SK-N-SH treated with all-trans-retinoic acid at 6 μM for 48 hours (cell line): ENCODE measurements at regions not wholly inside any gene's neighbourhood (a gene's known extent, or its start where the extent isn't known, plus 50 kb on each side); places are given as distances from the start of the nearest gene placed in this dataset.

Source experiments
- BACH2 ChIP-seq: fragments of 250-450 bp; sonication (Bioruptor Pico); IDR thresholded peaks from 2 replicates; pipeline ENCODE4 v1.9.0; 2021; ENCODE audit warnings: mild to moderate bottlenecking, borderline replicate concordance
- CSDC2 ChIP-seq: fragments of 250-450 bp; sonication (Bioruptor Pico); IDR thresholded peaks from 2 replicates; pipeline ENCODE4 v1.5.0; 2020; ENCODE audit warnings: mild to moderate bottlenecking, moderate library complexity
- GLIS3 ChIP-seq: fragments of 250-450 bp; sonication (Bioruptor Pico); IDR thresholded peaks from 2 replicates; pipeline ENCODE4 v1.5.0; 2020; ENCODE audit warnings: mild to moderate bottlenecking, moderate library complexity
- PPARA ChIP-seq: fragments of 250-450 bp; sonication (Bioruptor Pico); IDR thresholded peaks from 2 replicates; pipeline ENCODE4 v1.5.0; 2020; ENCODE audit warnings: mild to moderate bottlenecking, borderline replicate concordance
- RARB ChIP-seq: fragments of 250-450 bp; sonication (Bioruptor Pico); IDR thresholded peaks from 2 replicates; pipeline ENCODE4 v1.8.0; 2021; ENCODE audit warnings: mild to moderate bottlenecking, moderate library complexity
- SNAI2 ChIP-seq: fragments of 250-450 bp; sonication (Bioruptor Pico); IDR thresholded peaks from 2 replicates; pipeline ENCODE4 v1.5.0; 2020; ENCODE audit warnings: mild to moderate bottlenecking, moderate library complexity
- ZFP3 ChIP-seq: fragments of 250-450 bp; sonication (Bioruptor Pico); IDR thresholded peaks from 2 replicates; pipeline ENCODE4 v1.5.0; 2020; ENCODE audit warnings: mild to moderate bottlenecking, moderate library complexity
- ZFP30 ChIP-seq: fragments of 450-650 bp; formaldehyde crosslinking; IDR thresholded peaks from 2 replicates; pipeline ENCODE4 v1.5.0; 2022; ENCODE audit warnings: mild to moderate bottlenecking, moderate library complexity
- ZNF8 ChIP-seq: fragments of 450-650 bp; formaldehyde crosslinking; IDR thresholded peaks from 2 replicates; pipeline ENCODE4 v1.5.0; 2020; ENCODE audit warnings: mild to moderate bottlenecking, moderate library complexity
- TF ChIP-seq, protein P1 (sequence below): fragments of 250-450 bp; sonication (Bioruptor Pico); IDR thresholded peaks from 2 replicates; pipeline ENCODE4 v1.8.0; 2020; ENCODE audit warnings: mild to moderate bottlenecking, moderate library complexity, borderline replicate concordance
- TF ChIP-seq, protein P2 (sequence below): fragments of 250-450 bp; sonication (Bioruptor Pico); IDR thresholded peaks from 2 replicates; pipeline ENCODE4 v1.5.1; 2021; ENCODE audit warnings: mild to moderate bottlenecking, moderate library complexity

DNA sequence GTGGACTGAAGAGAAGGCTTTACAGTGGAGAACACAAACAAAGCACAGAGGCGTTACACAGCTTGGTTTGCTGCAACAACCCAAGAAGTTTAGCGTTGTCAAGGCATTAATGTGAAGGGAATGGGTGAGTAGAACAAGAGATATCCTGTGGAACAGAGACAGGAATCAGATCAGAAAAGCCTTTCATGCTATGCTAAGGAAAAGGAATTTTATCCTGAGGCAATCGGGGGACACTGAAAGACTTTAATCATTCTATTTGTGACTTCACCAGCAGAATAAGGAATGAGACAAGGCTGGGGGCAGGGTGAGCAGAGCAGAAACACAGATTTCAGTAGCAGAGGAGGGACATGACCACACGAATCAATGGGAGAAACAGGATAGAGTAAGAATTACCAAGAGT is 600.7 kb downstream of the IRS1 start:
- TF ChIP-seq PPARA (CRISPR knock-in tag) (no peak), ZFP30 (CRISPR knock-in tag) (no peak), ZNF8 (no peak), SNAI2 (no peak), GLIS3 (CRISPR knock-in tag) (no peak), CSDC2 (no peak), ZFP3 (no peak), RARB (CRISPR knock-in tag) (no peak), BACH2 (CRISPR knock-in tag) (no peak)
- TF ChIP-seq, protein P1, sequence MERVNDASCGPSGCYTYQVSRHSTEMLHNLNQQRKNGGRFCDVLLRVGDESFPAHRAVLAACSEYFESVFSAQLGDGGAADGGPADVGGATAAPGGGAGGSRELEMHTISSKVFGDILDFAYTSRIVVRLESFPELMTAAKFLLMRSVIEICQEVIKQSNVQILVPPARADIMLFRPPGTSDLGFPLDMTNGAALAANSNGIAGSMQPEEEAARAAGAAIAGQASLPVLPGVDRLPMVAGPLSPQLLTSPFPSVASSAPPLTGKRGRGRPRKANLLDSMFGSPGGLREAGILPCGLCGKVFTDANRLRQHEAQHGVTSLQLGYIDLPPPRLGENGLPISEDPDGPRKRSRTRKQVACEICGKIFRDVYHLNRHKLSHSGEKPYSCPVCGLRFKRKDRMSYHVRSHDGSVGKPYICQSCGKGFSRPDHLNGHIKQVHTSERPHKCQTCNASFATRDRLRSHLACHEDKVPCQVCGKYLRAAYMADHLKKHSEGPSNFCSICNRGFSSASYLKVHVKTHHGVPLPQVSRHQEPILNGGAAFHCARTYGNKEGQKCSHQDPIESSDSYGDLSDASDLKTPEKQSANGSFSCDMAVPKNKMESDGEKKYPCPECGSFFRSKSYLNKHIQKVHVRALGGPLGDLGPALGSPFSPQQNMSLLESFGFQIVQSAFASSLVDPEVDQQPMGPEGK: no peak
- TF ChIP-seq, protein P2, sequence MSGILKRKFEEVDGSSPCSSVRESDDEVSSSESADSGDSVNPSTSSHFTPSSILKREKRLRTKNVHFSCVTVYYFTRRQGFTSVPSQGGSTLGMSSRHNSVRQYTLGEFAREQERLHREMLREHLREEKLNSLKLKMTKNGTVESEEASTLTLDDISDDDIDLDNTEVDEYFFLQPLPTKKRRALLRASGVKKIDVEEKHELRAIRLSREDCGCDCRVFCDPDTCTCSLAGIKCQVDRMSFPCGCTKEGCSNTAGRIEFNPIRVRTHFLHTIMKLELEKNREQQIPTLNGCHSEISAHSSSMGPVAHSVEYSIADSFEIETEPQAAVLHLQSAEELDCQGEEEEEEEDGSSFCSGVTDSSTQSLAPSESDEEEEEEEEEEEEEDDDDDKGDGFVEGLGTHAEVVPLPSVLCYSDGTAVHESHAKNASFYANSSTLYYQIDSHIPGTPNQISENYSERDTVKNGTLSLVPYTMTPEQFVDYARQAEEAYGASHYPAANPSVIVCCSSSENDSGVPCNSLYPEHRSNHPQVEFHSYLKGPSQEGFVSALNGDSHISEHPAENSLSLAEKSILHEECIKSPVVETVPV (CRISPR knock-in tag): no peak
